GM21515 (cell line): ENCODE measurements at regions not wholly inside any gene's neighbourhood (a gene's known extent, or its start where the extent isn't known, plus 50 kb on each side); places are given as distances from the start of the nearest gene placed in this dataset.

Experiments used
- ATAC-seq: cut with Tn5 transposase; IDR thresholded peaks from one replicate; pipeline ENCODE4 v1.9.1; 2021; ENCODE audit not compliant: unreplicated experiment

DNA sequence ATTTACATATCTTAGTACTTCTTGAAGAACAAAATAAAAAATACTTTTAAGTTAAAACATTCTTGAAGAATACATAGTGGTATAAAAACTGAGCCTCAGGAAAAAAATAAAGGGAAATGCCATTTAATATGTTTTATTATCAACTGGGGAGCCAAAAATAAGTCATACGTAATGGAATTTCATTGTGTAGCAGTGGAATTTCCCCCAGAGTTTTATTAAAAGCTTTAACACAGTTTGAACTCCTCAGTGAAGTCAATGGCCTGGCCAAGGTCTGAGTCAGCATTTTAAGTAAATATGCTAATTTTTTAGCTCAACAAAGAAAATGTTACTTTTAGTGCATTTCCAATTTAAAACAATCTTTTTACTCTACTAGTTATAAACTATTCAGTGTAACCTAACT, 350.1 kb upstream of the ATP2B1 start:
- no peak for ATAC-seq

DNA sequence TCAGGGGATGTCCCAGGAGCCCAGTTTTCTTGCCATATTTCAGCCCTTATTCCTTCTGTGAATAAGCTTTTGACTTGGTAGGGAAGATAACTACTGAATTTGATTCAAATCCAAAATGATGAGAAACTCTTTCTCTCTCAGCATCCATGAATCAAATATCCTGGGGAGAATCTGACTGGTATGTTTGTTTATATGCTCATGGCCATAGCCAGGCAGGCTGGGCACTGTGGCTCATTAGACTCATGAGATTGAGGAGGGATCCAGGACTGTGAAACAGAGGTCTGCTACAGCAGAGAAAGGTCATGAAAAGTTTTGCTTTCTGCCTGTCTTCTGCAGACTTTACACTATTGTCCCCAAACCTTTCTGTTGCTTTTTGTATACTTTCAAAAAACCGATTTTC, 346.4 kb upstream of the ATP2B1 start:
- no peak for ATAC-seq

DNA sequence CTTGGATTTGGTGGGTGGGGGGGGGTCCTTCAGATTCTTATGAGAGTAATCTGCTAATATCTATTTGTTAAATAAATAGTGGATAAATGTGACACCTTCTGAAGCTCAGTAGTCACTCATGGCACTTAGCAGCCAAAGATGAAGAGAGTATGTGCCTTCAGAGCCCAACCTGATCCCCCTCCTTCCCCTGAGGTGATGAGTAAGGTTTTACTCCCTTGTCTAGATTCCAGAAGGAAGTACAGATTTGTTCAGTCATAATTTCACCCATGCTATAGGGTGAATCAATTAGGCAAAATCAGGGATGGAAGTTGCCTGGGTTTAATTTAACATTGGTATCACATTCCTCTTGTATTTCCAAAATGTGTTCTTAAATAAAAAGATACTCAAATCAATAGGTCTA, 340.3 kb upstream of the ATP2B1 start:
- no peak for ATAC-seq

DNA sequence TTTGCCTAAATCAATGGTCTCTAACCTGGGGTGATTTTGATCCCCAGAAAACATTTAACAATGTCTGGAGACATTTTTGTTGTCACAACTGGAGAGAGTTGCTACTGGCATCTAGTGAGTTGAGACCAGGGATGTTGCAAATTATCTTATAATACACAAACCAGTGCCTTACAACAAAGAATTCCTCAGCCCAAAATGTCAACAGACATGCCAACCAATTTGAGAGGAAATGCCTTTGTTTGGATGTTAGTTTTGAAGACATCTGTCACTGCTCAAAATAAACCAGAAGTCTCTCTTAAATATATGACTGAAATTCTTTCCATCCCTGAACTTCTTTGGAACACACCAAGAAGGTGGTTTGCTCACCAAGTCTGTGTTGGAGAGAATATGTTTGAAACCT, 336.9 kb upstream of the ATP2B1 start:
- ATAC-seq: no peak

DNA sequence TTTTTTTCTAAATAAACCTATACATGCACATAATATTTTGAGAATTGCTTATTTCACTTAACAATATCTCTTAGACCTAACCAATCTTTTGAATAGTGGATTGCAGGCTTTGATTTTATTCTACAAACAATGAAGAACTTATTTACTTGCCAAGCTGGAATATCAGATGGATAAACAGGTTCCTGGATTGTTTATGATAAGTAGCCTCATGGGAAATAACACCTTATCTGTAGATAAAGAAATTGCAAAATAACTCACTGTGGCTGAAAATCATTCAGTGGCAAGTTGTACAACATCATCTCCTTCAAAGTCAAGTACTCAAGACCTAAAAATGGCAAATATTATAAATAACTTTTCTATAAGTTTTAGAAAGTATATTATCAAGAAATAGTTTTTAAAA, 335.4 kb upstream of the ATP2B1 start:
- no peak for ATAC-seq

DNA sequence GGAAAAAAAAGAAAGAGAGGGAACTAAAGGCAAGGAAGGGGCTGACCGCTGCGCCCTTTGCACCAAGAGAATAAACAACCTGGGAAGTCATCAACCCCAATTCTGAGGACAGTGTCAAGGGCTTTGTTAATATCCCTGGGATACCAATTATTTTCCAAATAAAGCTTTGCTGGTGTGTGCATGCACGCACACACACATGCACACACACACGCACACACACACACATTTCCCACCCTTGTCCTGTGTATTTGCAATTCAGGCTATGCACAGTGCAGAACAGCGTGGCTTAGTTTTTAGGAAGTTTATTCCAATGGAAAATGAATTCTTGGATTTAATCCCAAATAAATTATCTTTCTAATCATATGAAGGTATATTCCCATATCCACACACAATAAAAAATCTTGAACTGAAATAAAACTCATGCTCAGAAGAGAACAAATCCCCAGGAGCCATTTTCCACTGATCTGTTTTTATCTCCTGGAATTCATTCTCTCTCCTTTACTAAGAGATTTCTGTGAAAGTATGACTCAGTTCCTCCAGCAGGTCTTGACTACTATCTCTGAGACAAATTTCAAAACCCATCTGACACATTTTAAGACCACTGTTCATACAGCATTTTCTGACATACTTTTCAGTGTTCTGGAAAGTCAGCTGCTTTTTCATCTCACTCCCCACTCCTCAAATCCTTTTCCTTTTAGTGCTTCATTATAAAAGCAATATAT, 334.4 kb upstream of the ATP2B1 start:
- no peak for ATAC-seq

DNA sequence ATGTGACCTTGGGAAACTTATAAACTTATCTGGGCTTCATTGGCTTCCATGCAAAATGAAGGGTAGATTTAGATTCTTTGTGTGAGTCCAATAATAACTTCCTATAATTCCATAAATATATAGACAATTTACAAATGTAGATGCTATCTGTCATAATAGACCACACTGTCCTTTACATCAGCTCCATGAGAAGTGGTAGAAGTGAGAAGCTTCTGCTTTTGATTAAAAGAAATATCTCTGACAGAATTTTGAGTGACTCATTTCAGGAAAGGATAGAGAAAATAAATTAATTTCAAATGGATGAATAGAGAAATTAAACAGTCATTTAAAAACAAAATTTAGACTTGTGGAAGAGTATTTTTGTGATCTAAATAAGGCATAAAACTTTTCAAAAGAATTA, 329.7 kb upstream of the ATP2B1 start:
- ATAC-seq: no peak

DNA sequence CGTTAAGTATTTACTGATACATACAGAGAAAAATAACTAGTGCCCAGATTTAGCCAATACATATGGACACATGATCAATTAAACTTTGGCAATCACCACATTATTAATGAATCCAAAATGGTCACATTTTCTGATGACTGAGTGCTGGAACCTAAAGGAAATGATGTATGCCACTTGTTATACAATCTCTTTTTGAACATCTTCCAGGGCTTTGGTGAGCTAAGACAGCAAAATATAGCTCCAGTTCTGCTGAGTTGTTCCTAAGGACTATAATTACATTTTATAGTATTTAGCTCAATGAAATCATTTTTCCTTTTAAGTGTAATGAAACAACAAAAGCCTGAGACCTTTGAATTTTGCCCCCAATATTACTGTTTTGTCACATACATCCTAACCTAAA, 329.1 kb upstream of the ATP2B1 start:
- no peak for ATAC-seq

DNA sequence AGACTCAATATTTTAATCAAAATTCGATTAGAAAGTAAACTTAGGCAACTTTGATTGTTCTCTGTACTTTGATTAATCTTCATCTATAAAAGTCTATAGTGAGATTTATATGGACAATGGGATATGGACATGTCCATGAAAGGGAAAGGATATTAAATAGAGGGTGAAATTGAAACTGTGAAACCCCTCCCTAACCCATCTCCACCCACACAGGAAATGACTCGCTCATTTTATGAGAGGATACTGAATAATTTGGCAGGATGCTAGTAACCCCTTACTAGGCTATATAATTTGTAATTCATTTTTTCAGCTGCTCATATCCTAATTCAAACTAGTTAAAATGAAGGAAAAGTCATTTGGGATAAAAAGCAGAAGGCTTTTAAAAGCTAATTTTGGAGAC, 328.0 kb upstream of the ATP2B1 start:
- ATAC-seq: no peak

DNA sequence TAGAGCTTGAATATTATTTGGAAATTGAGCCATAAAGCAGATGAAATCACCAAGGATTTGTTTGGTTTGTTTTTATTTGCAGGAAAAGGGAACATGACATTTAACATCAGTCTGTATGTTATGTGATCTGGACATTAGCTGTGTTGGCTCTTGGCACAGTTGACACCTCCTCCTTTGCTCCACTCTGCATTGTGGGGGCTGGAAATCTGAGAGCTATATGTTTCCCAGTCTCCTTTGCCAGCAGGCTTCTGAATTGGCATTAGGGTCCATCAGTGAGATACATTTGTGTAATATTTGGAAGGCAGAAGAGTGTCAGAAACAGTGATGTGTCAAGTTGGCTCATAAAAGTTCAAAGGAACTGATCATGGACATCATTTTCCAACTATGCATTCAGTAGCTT, 322.1 kb upstream of the ATP2B1 start:
- ATAC-seq: no peak

DNA sequence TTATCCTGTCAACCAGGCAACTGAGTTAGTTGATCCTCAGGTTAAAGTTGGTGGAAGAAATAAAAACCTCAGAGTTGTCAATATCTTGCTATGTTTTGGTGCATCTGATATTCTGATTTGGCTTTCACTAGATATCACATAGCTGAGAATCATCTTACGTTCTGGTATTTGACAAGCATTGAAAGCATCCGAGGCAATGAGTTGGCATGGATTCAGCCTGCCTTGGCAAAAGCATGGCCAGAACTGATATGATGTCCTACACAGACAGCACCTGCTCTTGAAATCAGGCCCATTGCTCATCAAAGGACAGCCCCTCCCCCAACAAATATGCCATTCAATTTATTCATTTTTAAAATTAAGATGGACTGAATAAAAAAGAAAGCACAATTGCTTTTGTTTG, 320.7 kb upstream of the ATP2B1 start:
- ATAC-seq: no peak

DNA sequence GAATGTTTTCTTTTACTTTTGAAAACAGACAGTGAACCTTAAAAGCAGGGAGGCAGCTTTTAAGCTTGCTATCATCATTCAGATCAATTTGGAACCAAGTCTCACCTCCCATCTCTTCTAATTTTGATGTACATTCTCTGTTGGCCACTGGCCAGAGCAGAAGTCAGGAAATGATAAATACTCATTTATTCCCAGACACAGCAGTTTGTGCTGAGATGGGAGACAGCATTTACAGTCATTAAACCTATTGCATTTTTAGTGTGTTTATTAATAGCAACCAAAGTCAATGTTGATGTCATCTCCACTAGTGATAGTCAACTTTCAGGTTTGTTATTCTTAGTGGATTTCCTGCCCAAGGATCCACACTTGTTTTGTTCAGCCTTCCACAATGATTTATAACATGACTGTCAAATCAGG, 320.0 kb upstream of the ATP2B1 start:
- no peak for ATAC-seq

DNA sequence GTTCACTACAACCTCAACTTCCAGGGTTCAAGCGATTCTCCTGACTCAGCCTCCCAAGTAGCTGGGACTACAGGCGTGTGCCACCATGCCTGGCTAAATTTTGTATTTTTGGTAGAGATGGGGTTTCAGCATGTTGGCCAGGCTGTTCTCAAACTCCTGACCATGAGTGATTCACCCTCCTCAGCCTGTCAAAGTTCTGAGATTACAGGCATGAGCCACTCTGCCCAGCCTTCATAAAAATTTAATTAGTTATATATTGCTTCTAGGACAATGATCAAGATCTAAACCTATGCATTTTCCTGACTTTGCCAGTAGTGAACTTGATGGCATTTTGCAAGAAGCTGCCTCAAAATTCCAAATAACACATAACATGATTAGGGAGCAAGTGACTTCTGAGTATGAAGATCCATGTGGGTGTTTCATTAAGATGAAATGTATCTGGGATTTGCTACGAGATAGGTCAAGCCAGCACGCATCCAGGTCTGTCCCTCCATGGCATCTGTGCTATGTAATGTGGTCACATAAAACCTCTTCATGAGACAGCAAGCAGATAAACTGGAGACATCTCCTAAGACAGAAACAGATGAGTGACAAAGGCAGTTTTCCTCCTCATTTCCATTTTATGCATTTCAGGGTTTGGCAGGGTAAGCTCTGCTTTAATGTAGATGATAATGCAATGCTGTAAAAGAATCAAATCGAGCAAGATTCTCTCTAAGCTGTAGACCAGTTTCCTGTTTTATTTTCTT, 319.4 kb upstream of the ATP2B1 start:
- ATAC-seq: no peak

DNA sequence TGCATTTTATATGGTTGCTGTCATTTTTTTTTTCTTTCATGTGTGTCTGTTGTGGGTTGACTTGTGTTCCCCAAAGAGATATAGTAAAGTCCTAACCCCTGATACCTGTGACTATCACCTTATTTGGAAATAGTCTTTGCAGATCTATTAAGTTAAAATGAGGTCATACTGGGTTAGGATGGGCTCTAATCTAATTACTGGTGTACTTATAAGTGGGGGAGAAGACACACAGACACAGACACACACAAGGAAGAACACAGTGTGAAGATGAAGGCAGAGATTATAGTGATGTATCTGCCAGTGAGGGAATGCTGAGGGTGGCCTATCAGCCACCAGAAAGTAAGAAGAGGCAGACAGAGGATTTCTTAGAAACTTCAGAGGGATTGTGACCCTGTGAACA, 318.4 kb upstream of the ATP2B1 start:
- ATAC-seq: no peak

DNA sequence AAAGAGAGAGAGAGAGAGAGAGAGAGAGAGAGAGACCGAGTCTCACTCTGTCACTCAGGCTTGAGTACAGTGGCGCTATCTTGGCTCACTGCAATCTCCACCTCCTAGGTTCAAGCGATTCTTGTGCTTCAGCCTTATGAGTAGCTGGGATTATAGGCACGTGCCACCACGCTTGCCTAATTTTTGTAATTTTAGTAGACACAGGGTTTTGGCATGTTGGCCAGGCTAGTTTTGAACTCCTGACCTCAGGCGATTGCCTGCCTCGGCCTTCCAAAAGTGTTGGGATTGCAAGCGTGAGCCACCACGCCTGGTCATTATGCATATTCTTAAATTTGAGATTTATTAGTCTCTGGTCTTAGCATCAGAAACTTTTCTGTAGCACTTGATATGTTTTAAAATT, 317.9 kb upstream of the ATP2B1 start:
- ATAC-seq: no peak

DNA sequence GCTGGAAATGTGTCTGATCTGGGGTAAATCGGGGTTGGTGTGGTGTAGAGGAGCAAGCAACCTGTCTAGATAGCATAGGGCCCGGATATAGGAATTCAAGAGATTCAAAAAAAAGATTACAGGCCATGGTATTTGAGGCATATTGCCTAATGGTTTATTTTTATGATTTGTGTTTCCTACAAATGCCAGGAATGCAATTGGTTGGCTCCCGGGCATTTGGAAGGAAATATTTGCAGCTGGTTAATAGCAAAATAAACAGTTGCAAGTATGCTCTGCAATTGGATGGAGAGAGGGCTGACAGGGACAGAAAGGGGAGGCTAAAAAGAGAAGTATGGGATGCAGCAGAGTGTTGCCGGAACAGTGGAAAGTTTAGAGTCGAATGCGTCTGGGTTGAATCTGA, 315.6 kb upstream of the ATP2B1 start:
- no peak for ATAC-seq

DNA sequence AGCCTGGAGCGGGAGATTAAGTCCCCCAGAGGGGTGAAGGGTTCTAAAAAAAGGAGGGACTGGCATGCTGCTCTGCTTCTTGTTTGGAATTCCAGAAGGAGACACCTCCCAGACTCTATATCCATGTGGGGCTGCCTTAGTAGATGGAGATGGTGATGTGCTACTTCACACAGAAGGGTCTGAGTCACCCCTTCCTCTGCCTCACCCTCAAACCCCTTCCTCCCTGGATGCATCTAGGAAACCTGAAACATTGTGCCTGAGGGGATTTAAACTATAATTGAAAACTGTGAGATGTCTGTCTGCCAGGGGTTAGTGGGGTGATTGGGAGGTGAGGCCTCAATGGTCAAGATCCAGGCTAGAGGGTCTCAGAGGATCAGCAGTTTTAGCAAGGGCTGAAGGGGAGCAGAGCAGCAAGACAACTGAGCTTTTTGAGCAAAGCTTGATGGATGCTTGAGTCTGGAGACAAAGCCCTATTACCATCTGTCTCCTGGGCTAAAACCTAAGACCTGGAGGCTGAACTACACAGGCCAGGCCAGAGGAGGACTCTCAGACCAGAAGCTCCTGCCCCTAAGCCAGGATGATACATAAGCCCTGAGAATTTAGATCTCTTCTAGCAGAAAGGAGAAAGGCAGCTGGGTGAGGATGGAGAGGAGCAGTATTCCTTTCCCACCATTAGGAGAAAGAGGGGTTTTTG, 314.7 kb upstream of the ATP2B1 start:
- no peak for ATAC-seq

DNA sequence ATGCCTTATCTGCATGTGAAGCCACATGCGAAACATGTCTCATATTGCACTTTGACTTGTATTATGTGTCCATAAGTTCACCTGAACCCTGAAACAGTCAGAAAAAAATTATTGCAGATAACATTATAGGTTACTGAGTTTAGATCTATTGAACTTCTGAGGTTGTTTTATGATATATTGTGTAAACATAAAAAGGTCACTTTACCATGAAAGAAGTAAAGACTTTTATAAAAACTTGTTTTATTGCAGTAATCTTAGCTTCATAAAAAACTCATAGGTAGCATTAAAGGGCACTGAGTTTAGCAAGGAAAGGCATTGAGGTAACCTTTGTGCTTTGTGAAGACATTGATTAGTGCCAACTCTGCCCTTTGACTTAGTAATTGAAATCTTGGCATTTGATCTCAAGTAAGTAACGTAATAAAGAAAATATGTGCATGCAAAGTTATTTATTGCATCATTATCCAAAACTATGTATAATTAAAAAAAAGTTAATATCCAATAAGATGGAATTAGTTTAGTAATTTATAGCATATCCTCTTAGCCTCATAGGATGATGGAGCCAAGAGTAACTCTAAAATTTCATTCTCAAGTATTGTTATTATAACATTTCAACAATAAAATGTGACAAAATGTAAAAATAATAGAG, 313.3 kb upstream of the ATP2B1 start:
- no peak for ATAC-seq

DNA sequence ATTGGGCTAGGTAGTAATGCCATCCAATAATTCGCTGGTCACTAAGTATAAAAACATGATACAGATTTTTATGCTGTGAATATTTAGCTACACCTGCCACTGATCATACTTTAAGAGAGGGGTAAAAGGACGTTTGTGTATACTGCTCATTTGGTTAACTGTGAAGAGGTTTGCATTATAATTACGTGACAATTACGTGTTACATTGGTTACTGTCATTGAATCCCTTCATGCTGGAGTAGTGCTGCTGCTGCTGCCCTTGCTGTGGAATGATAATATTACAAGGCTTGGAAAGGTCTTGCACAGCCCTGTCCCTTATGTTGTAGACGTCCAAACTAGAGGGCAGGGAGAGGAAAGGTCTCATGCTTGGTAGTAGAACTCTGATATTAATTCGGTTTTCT, 312.2 kb upstream of the ATP2B1 start:
- ATAC-seq: no peak

DNA sequence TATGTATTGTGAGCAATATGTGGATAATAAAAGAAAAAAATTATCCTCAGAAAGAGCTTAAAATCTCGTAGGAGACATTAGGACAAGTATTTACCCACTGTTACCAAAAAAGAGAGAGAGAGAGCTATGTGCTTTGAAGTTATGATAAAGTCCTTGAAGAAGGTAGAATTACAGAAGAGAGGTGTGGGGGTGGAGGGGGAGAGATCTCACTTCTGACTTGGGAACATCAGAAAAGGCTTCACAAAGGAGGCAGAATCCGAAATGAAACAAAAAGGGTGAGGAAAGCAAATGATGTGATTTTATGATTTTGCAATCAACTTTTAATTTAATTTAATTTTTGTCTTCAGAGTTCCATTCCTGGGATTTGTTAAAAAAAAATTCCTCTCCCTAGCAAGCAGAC, 311.8 kb upstream of the ATP2B1 start:
- no peak for ATAC-seq

DNA sequence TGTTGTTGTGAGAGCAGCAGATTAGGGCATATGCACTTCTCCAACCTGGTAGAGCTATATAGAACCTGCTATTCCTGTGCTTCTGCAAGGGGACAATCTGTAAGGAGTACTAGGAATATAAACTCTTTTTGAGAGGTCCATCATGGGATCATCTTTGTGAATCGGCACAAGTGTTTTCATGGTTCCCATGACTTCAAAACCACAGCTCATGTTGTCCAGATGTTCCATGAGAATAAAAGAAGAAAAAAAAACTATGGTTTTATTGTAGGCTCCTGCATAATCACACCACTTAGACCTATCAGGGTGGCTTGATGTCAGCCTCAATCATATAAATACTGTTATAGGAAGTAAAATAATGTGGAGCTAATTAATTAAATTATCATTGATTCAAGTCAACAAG, 311.4 kb upstream of the ATP2B1 start:
- no peak for ATAC-seq

DNA sequence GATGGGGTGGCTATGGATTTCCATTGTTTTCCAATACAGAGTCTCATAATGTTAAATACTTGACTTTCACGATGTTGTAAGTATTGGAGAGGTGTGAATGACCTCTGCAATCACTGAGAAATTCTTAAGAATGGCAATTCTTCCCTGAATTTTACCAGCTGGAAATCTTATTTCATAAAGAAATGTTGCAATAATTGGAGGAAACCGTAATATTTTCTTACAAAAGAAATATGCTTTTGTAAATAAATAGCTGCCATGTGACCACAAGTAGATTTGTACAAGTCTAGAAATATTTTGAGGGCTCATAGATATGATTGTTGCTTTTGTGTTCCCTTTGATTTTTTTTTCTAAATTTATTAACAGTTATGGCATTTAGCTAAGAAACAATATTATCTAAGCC, 308.7 kb upstream of the ATP2B1 start:
- no peak for ATAC-seq
